ENCODE measurements at regions not wholly inside any gene's neighbourhood (a gene's known extent, or its start where the extent isn't known, plus 50 kb on each side); places are given as distances from the start of the nearest gene placed in this dataset.

GRCh38 chr10:126840576-126841135 lies 64.6 kb upstream of the DOCK1 start:
- TF ChIP-seq CTCF (conservative IDR thresholded peaks at IDR 0.05), result no peak
- H3K27ac ChIP-seq, result peak overlapping the region; percentile 95

- H3K27ac ChIP-seq, result peak overlapping the region; percentile 95; the same call in 1 of the 2 replicates
- no peak for TF ChIP-seq CTCF (conservative IDR thresholded peaks at IDR 0.05)
These were observed 63.8 kb upstream of the DOCK1 start for GRCh38 chr10:126841341-126841895.

- TF ChIP-seq CTCF (conservative IDR thresholded peaks at IDR 0.05), result no peak
- H3K27ac ChIP-seq, result peak overlapping the region; percentile 7; the same call in 1 of the 2 replicates
These were observed 62.9 kb upstream of the DOCK1 start for GRCh38 chr10:126842356-126842755.

- H3K27ac ChIP-seq, result peak overlapping the region; percentile 7; the same call in 1 of the 2 replicates
- no peak for TF ChIP-seq CTCF (conservative IDR thresholded peaks at IDR 0.05)
These were observed 62.4 kb upstream of the DOCK1 start for GRCh38 chr10:126842836-126843235.

- no peak overlapping the region; the same call in 1 of the 2 replicates for H3K27ac ChIP-seq
- TF ChIP-seq CTCF (conservative IDR thresholded peaks at IDR 0.05), result no peak
These were observed 61.8 kb upstream of the DOCK1 start for GRCh38 chr10:126843299-126843934.

GRCh38 chr10:126844406-126844805 lies 60.8 kb upstream of the DOCK1 start:
- H3K27ac ChIP-seq, result no peak overlapping the region
- no peak for TF ChIP-seq CTCF (conservative IDR thresholded peaks at IDR 0.05)

- H3K27ac ChIP-seq, result peak overlapping the region; percentile 16; the same call in 1 of the 2 replicates
- no peak for TF ChIP-seq CTCF (conservative IDR thresholded peaks at IDR 0.05)
These were observed 58.8 kb upstream of the DOCK1 start for GRCh38 chr10:126846469-126846868.

All from VCaP (cell line).